ENCODE measurements at regions not wholly inside any gene's neighbourhood (a gene's known extent, or its start where the extent isn't known, plus 50 kb on each side); places are given as distances from the start of the nearest gene placed in this dataset.

DNA sequence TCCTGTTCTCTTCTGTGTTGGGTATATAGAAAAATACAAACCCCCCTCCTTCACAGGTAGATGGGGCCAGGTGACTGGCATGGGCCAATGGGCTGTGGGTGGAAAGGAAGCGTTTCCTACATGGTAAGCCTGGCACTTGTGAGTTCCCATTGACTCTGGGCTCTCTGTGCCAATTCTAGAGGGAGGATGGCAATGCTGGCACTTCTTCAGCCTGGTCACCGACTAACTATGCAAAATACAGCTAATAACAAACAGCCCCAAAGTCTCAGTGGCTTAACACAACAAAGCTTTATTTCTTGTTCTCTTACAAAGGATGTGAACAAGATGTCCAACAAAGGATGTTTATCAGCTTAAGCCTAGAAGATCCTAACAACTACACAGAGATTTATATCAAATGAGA, 258.1 kb downstream of the SYK start:
- no peak overlapping the region for H3K4me3 ChIP-seq (ENCODE audit: low read depth, low read length)
- DNase-seq (ENCODE audit: low read depth) = no peak

GRCh38 chr9:91060520-91061343, 259.1 kb downstream of the SYK start:
- no peak overlapping the region for H3K4me3 ChIP-seq (ENCODE audit: low read depth, low read length)
- peak; percentile 97 for DNase-seq (ENCODE audit: low read depth)

GRCh38 chr9:91061506-91061905, 259.9 kb downstream of the SYK start:
- no peak for DNase-seq (ENCODE audit: low read depth)
- H3K4me3 ChIP-seq (ENCODE audit: low read depth, low read length) = no peak overlapping the region

DNA sequence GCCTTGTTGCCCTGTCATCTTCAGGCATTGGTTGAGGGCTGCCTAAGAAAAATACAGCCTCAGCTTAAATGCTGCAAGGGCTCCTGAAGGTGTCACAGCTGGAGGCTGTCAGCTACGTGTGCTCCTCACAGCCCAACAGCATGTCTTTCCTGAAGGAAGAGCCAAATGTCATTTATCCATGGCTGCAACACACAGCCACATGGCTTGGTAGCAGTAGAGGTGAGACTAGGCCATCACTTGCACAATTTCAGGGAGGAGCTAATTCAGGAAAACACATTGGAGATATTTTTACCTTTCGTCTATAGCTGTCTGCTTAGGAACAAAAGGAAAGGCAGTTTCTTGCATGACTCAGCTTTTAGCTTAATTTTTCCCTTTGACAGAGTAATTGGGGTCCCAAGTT, 260.7 kb downstream of the SYK start:
- H3K4me3 ChIP-seq (ENCODE audit: low read depth, low read length) = no peak overlapping the region
- DNase-seq (ENCODE audit: low read depth) = no peak

DNA sequence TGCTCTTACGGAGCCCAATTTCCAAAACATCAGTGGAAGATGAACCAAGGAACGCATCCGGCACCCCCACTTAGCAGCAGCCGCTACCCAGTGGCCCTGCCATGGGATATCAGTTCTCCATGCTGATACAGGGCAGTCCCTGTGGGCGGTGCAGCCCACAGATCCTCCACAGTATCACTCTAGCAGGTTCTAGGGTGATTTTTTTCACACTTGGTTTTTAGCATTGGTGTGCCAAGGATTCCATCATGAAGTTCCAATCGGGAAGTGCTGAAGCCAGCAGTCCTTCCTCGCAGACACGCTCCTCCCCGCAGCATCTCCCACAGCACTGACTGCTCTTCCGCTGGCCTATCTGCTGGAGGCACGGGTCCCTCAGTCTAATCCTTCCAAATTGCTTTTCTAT, 261.9 kb downstream of the SYK start:
- no peak for DNase-seq (ENCODE audit: low read depth)
- no peak overlapping the region for H3K4me3 ChIP-seq (ENCODE audit: low read depth, low read length)

GRCh38 chr9:91065231-91066041, 263.8 kb downstream of the SYK start:
- DNase-seq (ENCODE audit: low read depth) = no peak

DNA sequence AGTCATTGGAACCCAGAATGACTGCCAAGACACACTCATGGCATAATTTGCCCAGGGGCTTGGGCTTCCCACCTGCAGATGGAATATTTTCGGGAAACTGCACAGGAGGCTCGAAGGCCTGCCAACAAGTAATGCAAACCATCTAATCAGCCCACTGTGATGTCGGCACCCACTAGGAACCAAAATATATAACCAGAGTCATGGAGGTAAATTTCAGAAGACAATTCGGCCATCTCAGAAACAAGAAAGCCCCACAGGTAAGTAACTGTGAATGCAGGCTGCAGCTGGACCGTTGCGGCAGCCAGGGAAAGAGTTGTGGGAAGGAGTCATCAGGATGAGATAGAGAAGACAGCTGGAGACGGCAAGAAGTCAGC, 264.4 kb downstream of the SYK start:
- DNase-seq (ENCODE audit: low read depth) = no peak
- no peak overlapping the region for H3K4me3 ChIP-seq (ENCODE audit: low read depth, low read length)

More at GRCh38 chr9:91065231-91066041, 263.8 kb downstream of the SYK start:
- no peak overlapping the region for H3K4me3 ChIP-seq (ENCODE audit: low read depth, low read length)

DNA sequence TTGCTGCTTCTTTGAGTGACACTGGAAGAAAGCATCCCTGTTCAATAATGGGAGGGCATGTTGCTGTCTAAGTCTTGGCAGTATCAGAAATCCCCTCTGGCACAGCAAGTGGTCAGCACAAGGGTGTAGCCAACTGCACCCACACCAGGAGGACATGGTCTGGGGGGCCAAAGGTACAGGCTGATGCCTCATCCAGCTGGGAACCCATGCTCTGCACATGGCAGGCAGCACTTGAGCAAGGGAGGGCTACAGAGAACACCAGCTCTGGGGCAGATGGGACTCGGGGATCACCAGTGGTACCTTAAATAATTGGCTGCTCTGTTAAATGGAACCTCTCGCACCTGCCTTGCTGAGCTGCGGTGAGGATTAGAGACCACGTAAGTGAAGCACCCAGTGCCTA, 265.2 kb downstream of the SYK start:
- DNase-seq (ENCODE audit: low read depth) = no peak
- no peak overlapping the region for H3K4me3 ChIP-seq (ENCODE audit: low read depth, low read length)

DNA sequence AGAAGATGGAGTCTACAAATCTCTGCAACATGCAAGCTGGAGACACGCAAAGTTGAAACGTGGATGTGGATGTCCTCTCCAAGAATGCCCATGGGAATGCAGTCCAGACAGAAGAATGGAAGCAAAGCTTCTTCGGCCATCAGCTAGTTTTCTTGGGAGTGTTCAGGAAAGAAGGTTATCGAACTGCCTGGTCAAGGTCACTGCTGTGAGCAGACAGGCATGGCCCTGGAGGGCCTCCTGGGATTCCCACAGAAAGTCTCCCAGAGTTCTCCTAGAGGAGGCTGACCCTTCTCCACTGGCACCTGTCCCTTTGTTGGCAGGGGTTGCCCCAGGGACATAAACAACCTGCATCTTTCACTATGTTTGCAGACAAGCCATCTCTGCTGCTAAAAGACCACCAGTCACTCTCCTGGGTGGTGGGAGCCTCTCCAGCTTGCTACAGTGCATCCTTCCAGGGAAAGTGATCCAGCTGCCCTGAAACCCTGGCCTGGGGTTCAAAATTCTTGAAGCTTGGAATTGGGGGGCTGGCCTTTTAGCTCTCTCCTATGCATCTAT, 265.8 kb downstream of the SYK start:
- no peak overlapping the region for H3K4me3 ChIP-seq (ENCODE audit: low read depth, low read length)
- DNase-seq (ENCODE audit: low read depth) = no peak

DNA sequence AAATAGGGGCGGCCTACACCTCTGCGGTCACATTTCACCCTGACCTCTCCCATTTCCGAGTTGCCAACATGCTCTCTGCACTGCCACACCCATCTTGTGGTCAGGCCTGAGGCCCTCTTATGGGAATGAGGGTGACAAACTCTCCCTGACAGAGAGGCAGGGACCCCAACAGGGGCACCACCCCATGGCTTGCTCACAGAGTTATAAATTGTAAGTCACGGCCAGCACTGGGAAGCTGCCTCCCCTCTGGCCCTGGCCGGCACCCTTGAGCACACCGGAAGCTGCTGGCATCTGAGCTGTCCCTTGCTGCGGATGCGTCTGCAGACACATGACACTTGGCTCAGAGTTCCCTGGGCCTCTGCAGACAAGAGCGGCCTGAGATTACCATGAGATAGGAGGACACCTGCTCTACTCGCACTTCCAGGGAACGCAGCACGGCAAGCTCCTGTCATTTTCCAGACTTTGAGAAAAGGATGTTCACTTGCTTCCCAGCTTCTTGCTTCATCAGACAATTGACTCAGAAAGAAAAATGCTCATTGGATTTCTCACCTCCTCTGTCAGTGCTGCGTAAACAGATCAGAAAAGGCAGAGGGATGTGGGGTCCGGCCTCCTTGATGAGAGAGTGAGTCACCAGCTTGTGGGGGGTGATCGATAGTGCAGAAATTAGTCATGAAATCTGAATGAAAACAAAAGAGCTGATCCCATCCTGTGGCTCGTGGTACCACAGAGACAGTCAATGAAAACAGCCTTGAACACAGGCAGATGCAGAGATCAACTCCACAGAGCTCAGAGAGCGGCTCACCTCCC, 269.8 kb downstream of the SYK start:
- DNase-seq (ENCODE audit: low read depth) = peak; percentile 93
- H3K4me3 ChIP-seq (ENCODE audit: low read depth, low read length) = no peak overlapping the region

DNA sequence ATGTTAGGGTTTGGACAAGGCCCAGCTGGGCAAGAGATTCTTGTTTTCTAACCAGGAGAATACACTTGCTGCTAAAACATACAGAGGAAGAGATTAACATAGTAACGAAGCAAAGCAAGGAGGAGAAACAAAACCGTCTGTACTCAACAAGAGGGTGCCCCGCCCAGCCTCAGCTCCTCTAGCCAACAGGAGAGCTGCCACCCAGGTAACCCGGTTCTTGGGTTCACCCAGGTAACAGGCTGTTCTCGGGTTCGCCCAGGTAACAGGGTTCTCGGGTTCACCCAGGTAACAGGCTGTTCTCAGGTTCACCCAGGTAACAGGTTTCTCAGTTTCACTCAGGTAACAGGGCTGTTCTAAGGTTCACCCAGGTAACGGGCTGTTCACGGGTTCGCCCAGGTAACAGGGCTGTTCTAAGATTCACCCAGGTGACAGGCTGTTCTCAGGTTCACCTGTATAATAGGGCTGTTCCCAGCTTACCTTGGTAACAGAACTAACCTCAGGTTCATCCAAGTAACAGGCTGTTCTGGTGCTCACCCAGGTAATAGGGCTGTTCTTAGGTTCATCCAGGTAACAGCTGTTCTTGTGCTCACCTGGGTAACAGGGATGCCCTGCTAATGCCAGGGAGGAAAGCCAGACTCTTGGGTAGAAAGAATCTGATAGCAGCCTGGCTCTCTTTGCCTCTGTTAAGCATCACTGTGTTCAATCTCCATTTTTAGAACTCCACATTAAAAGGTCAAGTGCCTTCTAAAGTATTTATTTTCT, 271.6 kb downstream of the SYK start:
- H3K4me3 ChIP-seq (ENCODE audit: low read depth, low read length) = no peak overlapping the region
- no peak for DNase-seq (ENCODE audit: low read depth)

GRCh38 chr9:91073811-91074771, 272.5 kb downstream of the SYK start:
- DNase-seq (ENCODE audit: low read depth) = no peak
- no peak overlapping the region for H3K4me3 ChIP-seq (ENCODE audit: low read depth, low read length)

DNA sequence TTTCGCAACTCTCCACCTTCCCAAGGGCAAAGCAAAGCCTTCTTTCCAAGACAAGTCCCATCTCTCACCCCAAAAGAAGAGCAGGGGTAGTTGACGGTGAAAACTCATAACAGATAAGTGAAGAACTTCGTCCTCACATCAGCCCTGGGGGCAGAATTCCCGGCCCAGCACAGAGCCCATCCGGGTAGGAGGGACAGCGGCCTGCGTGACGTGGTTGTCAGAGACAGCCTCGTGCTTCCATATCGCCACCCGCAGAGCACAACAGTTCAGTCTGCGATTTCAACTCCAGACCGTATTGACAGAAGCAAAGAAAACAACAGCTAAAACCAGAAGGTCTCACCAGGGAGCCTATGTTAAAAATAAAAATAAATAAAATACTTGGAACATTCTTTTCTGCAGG, 273.2 kb downstream of the SYK start:
- no peak for DNase-seq (ENCODE audit: low read depth)
- H3K4me3 ChIP-seq (ENCODE audit: low read depth, low read length) = no peak overlapping the region

GRCh38 chr9:91075279-91075678, 273.7 kb downstream of the SYK start:
- no peak overlapping the region for H3K4me3 ChIP-seq (ENCODE audit: low read depth, low read length)
- DNase-seq (ENCODE audit: low read depth) = no peak

DNA sequence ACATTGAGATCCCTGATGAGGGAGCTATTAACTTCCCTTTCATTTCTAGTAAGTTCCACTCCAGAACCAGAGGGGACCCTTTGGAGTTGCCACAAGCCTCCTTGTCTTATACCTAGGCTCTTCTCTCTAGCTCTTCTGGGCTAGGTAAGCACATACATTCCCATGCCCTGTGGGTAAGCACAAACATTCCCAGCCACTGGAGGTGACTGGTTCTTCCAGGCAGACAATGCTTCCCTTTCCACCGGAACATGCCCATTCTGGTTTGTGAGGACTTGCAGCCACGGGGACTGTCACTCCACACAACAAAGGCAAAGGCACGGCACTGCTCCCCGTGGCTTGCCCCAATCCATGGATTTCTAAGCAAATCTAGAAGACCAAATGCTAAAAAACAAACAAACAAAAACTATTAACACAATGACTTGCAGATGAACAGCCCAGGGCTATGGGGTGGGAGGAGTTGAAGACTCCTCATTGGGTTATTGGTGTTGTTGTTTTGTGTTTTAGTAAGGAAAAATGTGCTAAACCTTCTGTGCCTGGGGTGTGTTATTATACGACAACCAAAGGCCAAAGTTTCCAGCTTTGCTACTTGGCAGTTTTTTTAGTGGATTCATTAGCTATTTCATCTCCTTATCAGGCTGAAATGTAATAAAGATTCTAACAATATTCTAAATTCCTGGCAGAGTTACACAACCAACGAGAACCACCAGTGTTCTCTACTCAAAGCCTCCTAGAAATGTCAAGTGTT, 276.2 kb downstream of the SYK start:
- H3K4me3 ChIP-seq (ENCODE audit: low read depth, low read length) = no peak overlapping the region
- DNase-seq (ENCODE audit: low read depth) = no peak

DNA sequence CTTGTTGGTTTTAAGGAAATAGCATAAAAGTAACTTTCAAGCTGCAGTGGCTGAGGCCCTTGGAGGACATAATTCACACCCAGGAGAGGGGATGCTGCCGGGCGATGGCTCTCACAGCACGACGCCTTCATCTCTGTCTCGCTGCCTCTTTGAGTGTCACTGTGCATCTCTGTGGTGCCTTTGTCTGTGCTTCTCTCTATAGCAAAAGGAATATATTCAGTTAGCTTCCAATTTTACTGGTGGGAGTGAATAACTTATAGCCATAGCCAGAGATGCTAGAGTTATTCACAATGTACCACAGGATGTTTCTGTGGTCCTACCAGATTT, 276.7 kb downstream of the SYK start:
- DNase-seq (ENCODE audit: low read depth) = no peak
- H3K4me3 ChIP-seq (ENCODE audit: low read depth, low read length) = no peak overlapping the region

DNA sequence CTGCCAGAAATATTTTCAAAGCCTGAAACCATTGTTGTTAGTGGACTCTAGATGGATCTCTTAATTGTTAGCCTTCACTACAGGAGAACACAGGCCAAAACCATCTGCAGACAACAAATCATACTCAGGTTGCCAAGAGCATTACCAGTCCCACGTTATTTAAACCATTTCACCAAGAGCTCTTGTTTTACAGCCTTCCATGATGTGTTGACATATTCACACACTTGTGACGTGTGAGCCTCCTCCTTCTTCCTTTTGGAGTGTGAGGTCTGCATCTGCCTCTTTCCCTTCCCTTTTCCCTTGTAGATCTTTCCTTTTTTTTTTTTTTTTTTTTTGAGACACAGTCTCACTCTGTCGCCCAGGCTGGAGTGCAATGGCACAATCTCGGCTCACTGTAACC, 279.0 kb downstream of the AUH start:
- no peak for DNase-seq (ENCODE audit: low read depth)

More for the DNA sequence above, 279.0 kb downstream of the AUH start:
- no peak overlapping the region for H3K4me3 ChIP-seq (ENCODE audit: low read depth, low read length)

Data from skeletal muscle cell (primary cell).